Upper lobe of left lung (tissue), 4 donors: ENCODE measurements at regions not wholly inside any gene's neighbourhood (a gene's known extent, or its start where the extent isn't known, plus 50 kb on each side); places are given as distances from the start of the nearest gene placed in this dataset.

Experiments used
- POLR2A ChIP-seq, 4 donors: fragments of 450-650 bp; IDR thresholded peaks; one replicate each; pipeline ENCODE4 v1.5.1; 2016 to 2017; ENCODE audit warnings: antibody characterized with exemption in 4 of 4, mild to moderate bottlenecking in 2 of 4
- POLR2AphosphoS5 ChIP-seq, 2 donors: sonication (generic); formaldehyde crosslinking; IDR thresholded peaks; one replicate each; pipeline ENCODE4 v1.5.1; 2017; ENCODE audit warnings: antibody characterized with exemption in 2 of 2
- TF ChIP-seq, protein P1 (sequence below), 6 experiments: fragments of 450-650 bp in 4 of 6; fragments of 200-600 bp in 2 of 6; sonication (generic) in 2 of 6; IDR thresholded peaks; one replicate each; pipeline ENCODE4 v1.5.1; 2016 to 2019; ENCODE audit warnings: antibody characterized with exemption in 6 of 6

DNA sequence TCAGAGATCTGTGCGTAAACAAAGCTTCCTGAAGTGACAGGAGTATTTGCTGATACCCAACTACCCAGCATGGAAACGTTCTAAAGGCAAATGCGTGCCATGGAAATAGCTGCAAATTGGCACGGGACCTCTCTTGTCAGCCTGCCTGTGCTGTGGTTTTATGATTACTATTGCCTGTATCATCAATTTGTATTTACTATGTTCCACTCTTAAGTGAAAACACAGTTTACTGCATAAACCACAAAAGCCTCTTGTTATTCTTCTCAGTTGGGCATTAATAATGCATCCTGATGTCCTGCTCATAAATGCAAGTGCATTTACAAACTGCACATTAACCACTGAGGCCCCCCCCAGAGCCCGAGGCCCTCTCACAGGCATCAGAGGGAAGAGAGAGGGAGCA, 196.6 kb upstream of the SLC35G4 start:
- TF ChIP-seq, protein P1, sequence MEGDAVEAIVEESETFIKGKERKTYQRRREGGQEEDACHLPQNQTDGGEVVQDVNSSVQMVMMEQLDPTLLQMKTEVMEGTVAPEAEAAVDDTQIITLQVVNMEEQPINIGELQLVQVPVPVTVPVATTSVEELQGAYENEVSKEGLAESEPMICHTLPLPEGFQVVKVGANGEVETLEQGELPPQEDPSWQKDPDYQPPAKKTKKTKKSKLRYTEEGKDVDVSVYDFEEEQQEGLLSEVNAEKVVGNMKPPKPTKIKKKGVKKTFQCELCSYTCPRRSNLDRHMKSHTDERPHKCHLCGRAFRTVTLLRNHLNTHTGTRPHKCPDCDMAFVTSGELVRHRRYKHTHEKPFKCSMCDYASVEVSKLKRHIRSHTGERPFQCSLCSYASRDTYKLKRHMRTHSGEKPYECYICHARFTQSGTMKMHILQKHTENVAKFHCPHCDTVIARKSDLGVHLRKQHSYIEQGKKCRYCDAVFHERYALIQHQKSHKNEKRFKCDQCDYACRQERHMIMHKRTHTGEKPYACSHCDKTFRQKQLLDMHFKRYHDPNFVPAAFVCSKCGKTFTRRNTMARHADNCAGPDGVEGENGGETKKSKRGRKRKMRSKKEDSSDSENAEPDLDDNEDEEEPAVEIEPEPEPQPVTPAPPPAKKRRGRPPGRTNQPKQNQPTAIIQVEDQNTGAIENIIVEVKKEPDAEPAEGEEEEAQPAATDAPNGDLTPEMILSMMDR (IDR thresholded peaks at IDR 0.05), result no peak
- no peak for TF ChIP-seq POLR2A (IDR thresholded peaks at IDR 0.05)
- no peak for TF ChIP-seq POLR2AphosphoS5 (IDR thresholded peaks at IDR 0.05)
